Smooth muscle cell (in vitro differentiated cells): ENCODE measurements at regions not wholly inside any gene's neighbourhood (a gene's known extent, or its start where the extent isn't known, plus 50 kb on each side); places are given as distances from the start of the nearest gene placed in this dataset.

Source experiments
- DNase-seq: peaks from one replicate; lab custom pipeline; 2025; ENCODE audit not compliant: unreplicated experiment; lab: John Stamatoyannopoulos, UW
- H2AFZ ChIP-seq: fragments of 200-600 bp; sonication (generic); 2 replicates; pipeline ENCODE4 v1.6.0; 2016; ENCODE audit warnings: antibody characterized with exemption, low read depth, mild to moderate bottlenecking
- H3F3A ChIP-seq: fragments of 200-600 bp; sonication (generic); 2 replicates; pipeline ENCODE4 v1.6.0; 2017; ENCODE audit warnings: antibody characterized with exemption, low read depth
- H3K27ac ChIP-seq: fragments of 200-600 bp; sonication (generic); 2 replicates; pipeline ENCODE4 v1.5.1; 2016; ENCODE audit warnings: low read depth, mild to moderate bottlenecking
- H3K27me3 ChIP-seq: fragments of 200-600 bp; sonication (generic); 2 replicates; pipeline ENCODE4 v1.6.1; 2016; ENCODE audit warnings: low read depth, mild to moderate bottlenecking
- H3K36me3 ChIP-seq: fragments of 200-600 bp; sonication (generic); 2 replicates; pipeline ENCODE4 v1.5.1; 2016; ENCODE audit warnings: low read depth
- H3K4me1 ChIP-seq: fragments of 200-600 bp; sonication (generic); 2 replicates; pipeline ENCODE4 v1.5.1; 2016; ENCODE audit warnings: low read depth
- H3K4me2 ChIP-seq: fragments of 200-600 bp; sonication (generic); 2 replicates; pipeline ENCODE4 v1.6.0; 2016; ENCODE audit warnings: mild to moderate bottlenecking
- H3K4me3 ChIP-seq: fragments of 200-600 bp; sonication (generic); 2 replicates; pipeline ENCODE4 v1.5.1; 2016; ENCODE audit warnings: mild to moderate bottlenecking
- H3K79me2 ChIP-seq: fragments of 200-600 bp; sonication (generic); 2 replicates; pipeline ENCODE4 v1.6.0; 2016; ENCODE audit warnings: low read depth, mild to moderate bottlenecking
- H3K9ac ChIP-seq: fragments of 200-600 bp; sonication (generic); 2 replicates; pipeline ENCODE4 v1.6.0; 2016; ENCODE audit warnings: low read depth
- H3K9me3 ChIP-seq: fragments of 200-600 bp; sonication (generic); replicated peaks from 2 replicates; pipeline ENCODE4 v1.5.1; 2016; ENCODE audit warnings: low read depth
- H4K20me1 ChIP-seq: fragments of 200-600 bp; sonication (generic); 2 replicates; pipeline ENCODE4 v1.6.0; 2016; ENCODE audit warnings: low read depth
- WGBS: methylation state at CpG from one replicate; pipeline ENCODE4 v1.1.7; 2016; ENCODE audit warnings: low lambda C conversion rate; 5-methylcytosine and 5-hydroxymethylcytosine counted together
- TF ChIP-seq, protein P1 (sequence below): fragments of 200-600 bp; sonication (generic); IDR thresholded peaks from 2 replicates; pipeline ENCODE4 v1.5.1; 2017; ENCODE audit warnings: borderline replicate concordance, mild to moderate bottlenecking, antibody characterized with exemption; ENCODE audit not compliant: insufficient read depth, poor library complexity, severe bottlenecking

GRCh38 chr19:31962561-31962996 is 382.8 kb upstream of the ZNF507 start:
- Histone ChIP-seq H4K20me1 (no peaks in the 10 kb centered on the region), H3K9ac (no peak overlapping the region), H3K4me1 (no peaks in the 10 kb centered on the region), H3F3A (no peaks in the 10 kb centered on the region), H3K27me3 (no peaks in the 10 kb centered on the region), H3K4me3 (no peak overlapping the region), H3K36me3 (no peaks in the 10 kb centered on the region), H3K27ac (no peak overlapping the region), H3K4me2 (no peak overlapping the region), H3K79me2 (no peaks in the 10 kb centered on the region), H3K9me3 (no peaks in the 10 kb centered on the region), H2AFZ (no peak overlapping the region)
- WGBS = 54% methylated on average over 5 of the region's 5 CpGs
- TF ChIP-seq, protein P1, sequence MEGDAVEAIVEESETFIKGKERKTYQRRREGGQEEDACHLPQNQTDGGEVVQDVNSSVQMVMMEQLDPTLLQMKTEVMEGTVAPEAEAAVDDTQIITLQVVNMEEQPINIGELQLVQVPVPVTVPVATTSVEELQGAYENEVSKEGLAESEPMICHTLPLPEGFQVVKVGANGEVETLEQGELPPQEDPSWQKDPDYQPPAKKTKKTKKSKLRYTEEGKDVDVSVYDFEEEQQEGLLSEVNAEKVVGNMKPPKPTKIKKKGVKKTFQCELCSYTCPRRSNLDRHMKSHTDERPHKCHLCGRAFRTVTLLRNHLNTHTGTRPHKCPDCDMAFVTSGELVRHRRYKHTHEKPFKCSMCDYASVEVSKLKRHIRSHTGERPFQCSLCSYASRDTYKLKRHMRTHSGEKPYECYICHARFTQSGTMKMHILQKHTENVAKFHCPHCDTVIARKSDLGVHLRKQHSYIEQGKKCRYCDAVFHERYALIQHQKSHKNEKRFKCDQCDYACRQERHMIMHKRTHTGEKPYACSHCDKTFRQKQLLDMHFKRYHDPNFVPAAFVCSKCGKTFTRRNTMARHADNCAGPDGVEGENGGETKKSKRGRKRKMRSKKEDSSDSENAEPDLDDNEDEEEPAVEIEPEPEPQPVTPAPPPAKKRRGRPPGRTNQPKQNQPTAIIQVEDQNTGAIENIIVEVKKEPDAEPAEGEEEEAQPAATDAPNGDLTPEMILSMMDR = no peak
- DNase-seq = no peak

- TF ChIP-seq, protein P1 = no peak
- H3K27me3 ChIP-seq = no peaks in the 10 kb centered on the region
- H3F3A ChIP-seq = no peaks in the 10 kb centered on the region
- no peak overlapping the region for H3K9ac ChIP-seq
- H3K9me3 ChIP-seq = no peaks in the 10 kb centered on the region
- no peak for DNase-seq
- no peaks in the 10 kb centered on the region for H3K36me3 ChIP-seq
- H2AFZ ChIP-seq = no peak overlapping the region
- H3K79me2 ChIP-seq = no peaks in the 10 kb centered on the region
- 96% methylated on average over 4 of the region's 4 CpGs for WGBS
- H3K4me1 ChIP-seq = no peaks in the 10 kb centered on the region
- no peaks in the 10 kb centered on the region for H4K20me1 ChIP-seq
- no peak overlapping the region for H3K4me2 ChIP-seq
- H3K4me3 ChIP-seq = no peak overlapping the region
- no peak overlapping the region for H3K27ac ChIP-seq
These were observed 381.7 kb upstream of the ZNF507 start for GRCh38 chr19:31963746-31964145.

GRCh38 chr19:31969016-31969415 is 376.4 kb upstream of the ZNF507 start:
- H3F3A ChIP-seq = no peaks in the 10 kb centered on the region
- H3K4me3 ChIP-seq = no peak overlapping the region
- no peak for DNase-seq
- no peak overlapping the region for H3K4me2 ChIP-seq
- WGBS = 75% methylated on average over 5 of the region's 5 CpGs
- no peak overlapping the region for H3K27ac ChIP-seq
- no peak overlapping the region for H3K9ac ChIP-seq
- H3K36me3 ChIP-seq = no peaks in the 10 kb centered on the region
- no peaks in the 10 kb centered on the region for H3K27me3 ChIP-seq
- no peaks in the 10 kb centered on the region for H4K20me1 ChIP-seq
- no peaks in the 10 kb centered on the region for H3K4me1 ChIP-seq
- H2AFZ ChIP-seq = no peak overlapping the region
- no peaks in the 10 kb centered on the region for H3K9me3 ChIP-seq
- TF ChIP-seq, protein P1 = no peak
- H3K79me2 ChIP-seq = no peaks in the 10 kb centered on the region

GRCh38 chr19:31970027-31970461 is 375.4 kb upstream of the ZNF507 start:
- 11% methylated on average over 2 of the region's 2 CpGs for WGBS
- TF ChIP-seq, protein P1 = no peak

More at GRCh38 chr19:31970027-31970461, 375.4 kb upstream of the ZNF507 start:
- DNase-seq = no peak
- Histone ChIP-seq H2AFZ (no peak overlapping the region), H3K9me3 (no peaks in the 10 kb centered on the region), H3K9ac (no peak overlapping the region), H3F3A (no peaks in the 10 kb centered on the region), H3K79me2 (no peaks in the 10 kb centered on the region), H3K27me3 (no peaks in the 10 kb centered on the region), H3K4me3 (no peak overlapping the region), H3K4me1 (no peaks in the 10 kb centered on the region), H4K20me1 (no peaks in the 10 kb centered on the region), H3K4me2 (no peak overlapping the region), H3K36me3 (no peaks in the 10 kb centered on the region), H3K27ac (no peak overlapping the region)
